HepG2 (cell line): ENCODE measurements at regions not wholly inside any gene's neighbourhood (a gene's known extent, or its start where the extent isn't known, plus 50 kb on each side); places are given as distances from the start of the nearest gene placed in this dataset.

Experiments
- AKAP8 ChIP-seq: sonication (generic); formaldehyde crosslinking; IDR thresholded peaks from 2 replicates; pipeline ENCODE4 v1.5.1; 2020; ENCODE audit warnings: mild to moderate bottlenecking, missing genetic modification reagents
- ARNT ChIP-seq: fragments of 450-650 bp; IDR thresholded peaks from 2 replicates; pipeline ENCODE4 v1.6.1; 2017
- CREM ChIP-seq, 2 experiments: sonication (generic) in 1 of 2; formaldehyde crosslinking in 1 of 2; IDR thresholded peaks; 2 replicates each; pipeline versions ENCODE4 v1.4.0 to v1.6.1; 2016 to 2020; ENCODE audit warnings: antibody characterized with exemption in 1 of 2, mild to moderate bottlenecking in 1 of 2, missing genetic modification reagents in 1 of 2
- FOXA1 ChIP-seq, 2 experiments: fragments of 450-650 bp in 1 of 2; sonication (generic) in 1 of 2; formaldehyde crosslinking in 1 of 2; IDR thresholded peaks; 2 replicates each; pipeline versions ENCODE4 v1.4.0 to v1.6.1; 2016 to 2020; ENCODE audit warnings: missing genetic modification reagents in 1 of 2
- HMG20A ChIP-seq: IDR thresholded peaks from 2 replicates; pipeline ENCODE4 v1.6.1; 2016; ENCODE audit warnings: borderline replicate concordance
- ISL2 ChIP-seq: sonication (generic); formaldehyde crosslinking; IDR thresholded peaks from 2 replicates; pipeline ENCODE4 v1.5.0; 2020; ENCODE audit warnings: missing genetic modification reagents
- JARID2 ChIP-seq: sonication (generic); formaldehyde crosslinking; IDR thresholded peaks from 2 replicates; pipeline ENCODE4 v1.8.1; 2023; ENCODE audit warnings: missing genetic modification reagents, inconsistent platforms; ENCODE audit not compliant: insufficient replicate concordance
- MED1 ChIP-seq: sonication (generic); formaldehyde crosslinking; IDR thresholded peaks from 2 replicates; pipeline ENCODE4 v1.4.0; 2020; ENCODE audit warnings: missing genetic modification reagents
- NBN ChIP-seq: fragments of 450-650 bp; conservative IDR thresholded peaks from 2 replicates; pipeline ENCODE4 v1.6.1; 2017
- NR2F6 ChIP-seq, 2 experiments: IDR thresholded peaks; 2 replicates each; pipeline ENCODE4 v1.6.1; 2016; ENCODE audit warnings: antibody characterized with exemption in 1 of 2, mild to moderate bottlenecking in 1 of 2
- PITX1 ChIP-seq: sonication (generic); formaldehyde crosslinking; IDR thresholded peaks from 2 replicates; pipeline ENCODE4 v1.5.1; 2020; ENCODE audit warnings: mild to moderate bottlenecking, missing genetic modification reagents
- PPARG ChIP-seq: conservative IDR thresholded peaks from 2 replicates; pipeline ENCODE4 v1.6.1; 2016; ENCODE audit warnings: missing biosample characterization, missing genetic modification reagents
- SALL1 ChIP-seq: sonication (generic); formaldehyde crosslinking; IDR thresholded peaks from 2 replicates; pipeline ENCODE4 v1.8.0; 2022; ENCODE audit warnings: mild to moderate bottlenecking, missing genetic modification reagents
- SOX6 ChIP-seq, 2 experiments: fragments of 450-650 bp in 1 of 2; sonication (generic) in 1 of 2; formaldehyde crosslinking in 1 of 2; IDR thresholded peaks; 2 replicates each; pipeline versions ENCODE4 v1.4.0 to v1.6.1; 2017 to 2020; ENCODE audit warnings: antibody characterized with exemption in 1 of 2, mild to moderate bottlenecking in 1 of 2, missing genetic modification reagents in 1 of 2
- SRSF4 ChIP-seq: fragments of 200-400 bp; formaldehyde crosslinking; IDR thresholded peaks from one replicate; pipeline ENCODE4 v1.6.1; 2018; ENCODE audit warnings: mild to moderate bottlenecking, low read depth, low read length, moderate library complexity; ENCODE audit not compliant: poor library complexity, severe bottlenecking
- SSRP1 ChIP-seq: IDR thresholded peaks from 2 replicates; pipeline ENCODE4 v1.6.1; 2016; ENCODE audit warnings: control low read depth
- TCF7L2 ChIP-seq: IDR thresholded peaks from 2 replicates; pipeline ENCODE4 v1.6.1; 2011; ENCODE audit warnings: mild to moderate bottlenecking, low read depth, low read length, moderate library complexity
- TEAD3 ChIP-seq: optimal IDR thresholded peaks from 2 replicates; pipeline ENCODE3; 2016; ENCODE audit warnings: borderline replicate concordance
- ZNF205 ChIP-seq: IDR thresholded peaks from 2 replicates; pipeline ENCODE4 v1.6.1; 2018; ENCODE audit warnings: missing biosample characterization, missing genetic modification reagents
- ZNF780A ChIP-seq: sonication (generic); formaldehyde crosslinking; IDR thresholded peaks from 2 replicates; pipeline ENCODE4 v1.8.0; 2022; ENCODE audit warnings: mild to moderate bottlenecking, missing genetic modification reagents, moderate library complexity
- ZNF790 ChIP-seq: sonication (generic); formaldehyde crosslinking; IDR thresholded peaks from 2 replicates; pipeline ENCODE4 v1.8.0; 2022; ENCODE audit warnings: missing genetic modification reagents, mild to moderate bottlenecking, borderline replicate concordance
- TF ChIP-seq, protein P1 (sequence below): sonication (generic); formaldehyde crosslinking; IDR thresholded peaks from 2 replicates; pipeline ENCODE4 v1.4.0; 2020; ENCODE audit warnings: missing genetic modification reagents, borderline replicate concordance
- TF ChIP-seq, protein P2 (sequence below): sonication (generic); formaldehyde crosslinking; IDR thresholded peaks from 2 replicates; pipeline ENCODE4 v1.4.0; 2020; ENCODE audit warnings: missing genetic modification reagents
- TF ChIP-seq, protein P3 (sequence below): sonication (generic); formaldehyde crosslinking; IDR thresholded peaks from 2 replicates; pipeline ENCODE4 v1.5.0; 2020; ENCODE audit warnings: missing genetic modification reagents

DNA sequence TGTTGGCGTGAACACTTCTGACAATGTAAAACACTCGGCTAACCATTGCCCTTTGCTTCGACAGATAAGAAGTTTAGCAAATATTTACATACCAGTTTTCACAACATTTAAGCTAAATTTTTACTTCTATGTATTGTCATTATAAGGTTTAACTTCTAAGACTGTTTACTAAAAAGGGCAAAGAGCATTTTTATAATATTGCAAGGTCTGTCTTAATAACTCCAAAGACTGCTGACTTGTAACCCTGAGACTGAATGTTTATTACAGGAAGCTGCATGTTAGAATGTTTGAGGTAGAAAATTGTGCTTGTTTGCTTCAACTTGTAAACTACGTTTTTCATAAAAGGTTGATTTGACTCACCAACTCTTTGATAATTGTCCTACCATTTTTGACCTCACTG lies 213.2 kb upstream of the RPS6KA3 start (continued):
- TF ChIP-seq, protein P1, sequence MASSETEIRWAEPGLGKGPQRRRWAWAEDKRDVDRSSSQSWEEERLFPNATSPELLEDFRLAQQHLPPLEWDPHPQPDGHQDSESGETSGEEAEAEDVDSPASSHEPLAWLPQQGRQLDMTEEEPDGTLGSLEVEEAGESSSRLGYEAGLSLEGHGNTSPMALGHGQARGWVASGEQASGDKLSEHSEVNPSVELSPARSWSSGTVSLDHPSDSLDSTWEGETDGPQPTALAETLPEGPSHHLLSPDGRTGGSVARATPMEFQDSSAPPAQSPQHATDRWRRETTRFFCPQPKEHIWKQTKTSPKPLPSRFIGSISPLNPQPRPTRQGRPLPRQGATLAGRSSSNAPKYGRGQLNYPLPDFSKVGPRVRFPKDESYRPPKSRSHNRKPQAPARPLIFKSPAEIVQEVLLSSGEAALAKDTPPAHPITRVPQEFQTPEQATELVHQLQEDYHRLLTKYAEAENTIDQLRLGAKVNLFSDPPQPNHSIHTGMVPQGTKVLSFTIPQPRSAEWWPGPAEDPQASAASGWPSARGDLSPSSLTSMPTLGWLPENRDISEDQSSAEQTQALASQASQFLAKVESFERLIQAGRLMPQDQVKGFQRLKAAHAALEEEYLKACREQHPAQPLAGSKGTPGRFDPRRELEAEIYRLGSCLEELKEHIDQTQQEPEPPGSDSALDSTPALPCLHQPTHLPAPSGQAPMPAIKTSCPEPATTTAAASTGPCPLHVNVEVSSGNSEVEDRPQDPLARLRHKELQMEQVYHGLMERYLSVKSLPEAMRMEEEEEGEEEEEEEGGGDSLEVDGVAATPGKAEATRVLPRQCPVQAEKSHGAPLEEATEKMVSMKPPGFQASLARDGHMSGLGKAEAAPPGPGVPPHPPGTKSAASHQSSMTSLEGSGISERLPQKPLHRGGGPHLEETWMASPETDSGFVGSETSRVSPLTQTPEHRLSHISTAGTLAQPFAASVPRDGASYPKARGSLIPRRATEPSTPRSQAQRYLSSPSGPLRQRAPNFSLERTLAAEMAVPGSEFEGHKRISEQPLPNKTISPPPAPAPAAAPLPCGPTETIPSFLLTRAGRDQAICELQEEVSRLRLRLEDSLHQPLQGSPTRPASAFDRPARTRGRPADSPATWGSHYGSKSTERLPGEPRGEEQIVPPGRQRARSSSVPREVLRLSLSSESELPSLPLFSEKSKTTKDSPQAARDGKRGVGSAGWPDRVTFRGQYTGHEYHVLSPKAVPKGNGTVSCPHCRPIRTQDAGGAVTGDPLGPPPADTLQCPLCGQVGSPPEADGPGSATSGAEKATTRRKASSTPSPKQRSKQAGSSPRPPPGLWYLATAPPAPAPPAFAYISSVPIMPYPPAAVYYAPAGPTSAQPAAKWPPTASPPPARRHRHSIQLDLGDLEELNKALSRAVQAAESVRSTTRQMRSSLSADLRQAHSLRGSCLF (CRISPR knock-in tag), result no peak
- TF ChIP-seq AKAP8 (no peak), PPARG (CRISPR knock-in tag) (peak; percentile 82), PITX1 (CRISPR knock-in tag) (no peak), TEAD3 (CRISPR knock-in tag) (peak; percentile 56), SRSF4 (no peak), FOXA1 (IDR thresholded peaks at IDR 0.05) (peak; percentile 46; the same call in 1 of the 2 replicates), FOXA1 (CRISPR knock-in tag; IDR thresholded peaks at IDR 0.05) (peak; percentile 53; the same call in 1 of the 2 replicates), ZNF790 (CRISPR knock-in tag) (no peak), SALL1 (CRISPR knock-in tag) (0 out of 2 replicates have a peak, but pooled peaks have one; percentile 16), ZNF780A (CRISPR knock-in tag) (no peak), MED1 (CRISPR knock-in tag) (peak; percentile 86), JARID2 (CRISPR knock-in tag) (no peak), CREM (IDR thresholded peaks at IDR 0.05) (peak; percentile 92), CREM (CRISPR knock-in tag; IDR thresholded peaks at IDR 0.05) (no peak), TCF7L2 (peak; percentile 60), NR2F6 (IDR thresholded peaks at IDR 0.05) (peak; percentile 91), NR2F6 (CRISPR knock-in tag; IDR thresholded peaks at IDR 0.05) (peak; percentile 58; the same call in 1 of the 2 replicates), SOX6 (IDR thresholded peaks at IDR 0.05) (no peak), SOX6 (CRISPR knock-in tag; IDR thresholded peaks at IDR 0.05) (peak; percentile 88), ZNF205 (CRISPR knock-in tag) (no peak), ISL2 (CRISPR knock-in tag) (peak; percentile 96), SSRP1 (CRISPR knock-in tag) (no peak), NBN (no peak), HMG20A (peak; percentile 87; the same call in 1 of the 2 replicates), ARNT (no peak)
- TF ChIP-seq, protein P2, sequence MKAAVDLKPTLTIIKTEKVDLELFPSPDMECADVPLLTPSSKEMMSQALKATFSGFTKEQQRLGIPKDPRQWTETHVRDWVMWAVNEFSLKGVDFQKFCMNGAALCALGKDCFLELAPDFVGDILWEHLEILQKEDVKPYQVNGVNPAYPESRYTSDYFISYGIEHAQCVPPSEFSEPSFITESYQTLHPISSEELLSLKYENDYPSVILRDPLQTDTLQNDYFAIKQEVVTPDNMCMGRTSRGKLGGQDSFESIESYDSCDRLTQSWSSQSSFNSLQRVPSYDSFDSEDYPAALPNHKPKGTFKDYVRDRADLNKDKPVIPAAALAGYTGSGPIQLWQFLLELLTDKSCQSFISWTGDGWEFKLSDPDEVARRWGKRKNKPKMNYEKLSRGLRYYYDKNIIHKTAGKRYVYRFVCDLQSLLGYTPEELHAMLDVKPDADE (CRISPR knock-in tag), result no peak
- TF ChIP-seq, protein P3, sequence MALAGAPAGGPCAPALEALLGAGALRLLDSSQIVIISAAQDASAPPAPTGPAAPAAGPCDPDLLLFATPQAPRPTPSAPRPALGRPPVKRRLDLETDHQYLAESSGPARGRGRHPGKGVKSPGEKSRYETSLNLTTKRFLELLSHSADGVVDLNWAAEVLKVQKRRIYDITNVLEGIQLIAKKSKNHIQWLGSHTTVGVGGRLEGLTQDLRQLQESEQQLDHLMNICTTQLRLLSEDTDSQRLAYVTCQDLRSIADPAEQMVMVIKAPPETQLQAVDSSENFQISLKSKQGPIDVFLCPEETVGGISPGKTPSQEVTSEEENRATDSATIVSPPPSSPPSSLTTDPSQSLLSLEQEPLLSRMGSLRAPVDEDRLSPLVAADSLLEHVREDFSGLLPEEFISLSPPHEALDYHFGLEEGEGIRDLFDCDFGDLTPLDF (CRISPR knock-in tag), result no peak
